Smooth muscle cell (in vitro differentiated cells): ENCODE measurements at regions not wholly inside any gene's neighbourhood (a gene's known extent, or its start where the extent isn't known, plus 50 kb on each side); places are given as distances from the start of the nearest gene placed in this dataset.

ENCODE experiments used
- DNase-seq: peaks from one replicate; lab custom pipeline; 2025; ENCODE audit not compliant: unreplicated experiment; lab: John Stamatoyannopoulos, UW
- H2AFZ ChIP-seq: fragments of 200-600 bp; sonication (generic); 2 replicates; pipeline ENCODE4 v1.6.0; 2016; ENCODE audit warnings: antibody characterized with exemption, low read depth, mild to moderate bottlenecking
- H3F3A ChIP-seq: fragments of 200-600 bp; sonication (generic); 2 replicates; pipeline ENCODE4 v1.6.0; 2017; ENCODE audit warnings: antibody characterized with exemption, low read depth
- H3K27ac ChIP-seq: fragments of 200-600 bp; sonication (generic); 2 replicates; pipeline ENCODE4 v1.5.1; 2016; ENCODE audit warnings: low read depth, mild to moderate bottlenecking
- H3K27me3 ChIP-seq: fragments of 200-600 bp; sonication (generic); 2 replicates; pipeline ENCODE4 v1.6.1; 2016; ENCODE audit warnings: low read depth, mild to moderate bottlenecking
- H3K36me3 ChIP-seq: fragments of 200-600 bp; sonication (generic); 2 replicates; pipeline ENCODE4 v1.5.1; 2016; ENCODE audit warnings: low read depth
- H3K4me1 ChIP-seq: fragments of 200-600 bp; sonication (generic); 2 replicates; pipeline ENCODE4 v1.5.1; 2016; ENCODE audit warnings: low read depth
- H3K4me2 ChIP-seq: fragments of 200-600 bp; sonication (generic); 2 replicates; pipeline ENCODE4 v1.6.0; 2016; ENCODE audit warnings: mild to moderate bottlenecking
- H3K4me3 ChIP-seq: fragments of 200-600 bp; sonication (generic); 2 replicates; pipeline ENCODE4 v1.5.1; 2016; ENCODE audit warnings: mild to moderate bottlenecking
- H3K79me2 ChIP-seq: fragments of 200-600 bp; sonication (generic); 2 replicates; pipeline ENCODE4 v1.6.0; 2016; ENCODE audit warnings: low read depth, mild to moderate bottlenecking
- H3K9ac ChIP-seq: fragments of 200-600 bp; sonication (generic); 2 replicates; pipeline ENCODE4 v1.6.0; 2016; ENCODE audit warnings: low read depth
- H3K9me3 ChIP-seq: fragments of 200-600 bp; sonication (generic); replicated peaks from 2 replicates; pipeline ENCODE4 v1.5.1; 2016; ENCODE audit warnings: low read depth
- H4K20me1 ChIP-seq: fragments of 200-600 bp; sonication (generic); 2 replicates; pipeline ENCODE4 v1.6.0; 2016; ENCODE audit warnings: low read depth
- CTCF ChIP-seq: fragments of 200-600 bp; sonication (generic); IDR thresholded peaks from 2 replicates; pipeline ENCODE4 v1.5.1; 2017; ENCODE audit warnings: borderline replicate concordance, mild to moderate bottlenecking, antibody characterized with exemption; ENCODE audit not compliant: insufficient read depth, poor library complexity, severe bottlenecking
- WGBS: methylation state at CpG from one replicate; pipeline ENCODE4 v1.1.7; 2016; ENCODE audit warnings: low lambda C conversion rate; 5-methylcytosine and 5-hydroxymethylcytosine counted together

GRCh38 chrX:67094061-67094460 lies 449.8 kb upstream of the AR start:
- Histone ChIP-seq H3K27ac (no peak overlapping the region), H3K27me3 (no peaks in the 10 kb centered on the region), H3K9me3 (no peaks in the 10 kb centered on the region), H3K79me2 (no peaks in the 10 kb centered on the region), H2AFZ (no peak overlapping the region), H3K36me3 (no peaks in the 10 kb centered on the region), H3K4me1 (no peaks in the 10 kb centered on the region), H4K20me1 (no peaks in the 10 kb centered on the region), H3K9ac (no peak overlapping the region), H3K4me3 (no peak overlapping the region), H3K4me2 (no peak overlapping the region), H3F3A (no peaks in the 10 kb centered on the region)
- 84% methylated on average over 2 of the region's 2 CpGs for WGBS
- no peak for TF ChIP-seq CTCF
- DNase-seq, result no peak

- no peaks in the 10 kb centered on the region for H3F3A ChIP-seq
- no peaks in the 10 kb centered on the region for H3K27me3 ChIP-seq
- H3K4me2 ChIP-seq, result no peak overlapping the region
- no peak for TF ChIP-seq CTCF
- WGBS, result 77% methylated on average over 1 of the region's 1 CpG
- no peak overlapping the region for H3K27ac ChIP-seq
- no peak overlapping the region for H3K4me3 ChIP-seq
- H3K36me3 ChIP-seq, result no peaks in the 10 kb centered on the region
- H4K20me1 ChIP-seq, result no peaks in the 10 kb centered on the region
- no peaks in the 10 kb centered on the region for H3K9me3 ChIP-seq
- H3K4me1 ChIP-seq, result no peaks in the 10 kb centered on the region
- no peak for DNase-seq
- H2AFZ ChIP-seq, result no peak overlapping the region
- H3K9ac ChIP-seq, result no peak overlapping the region
- H3K79me2 ChIP-seq, result no peaks in the 10 kb centered on the region
Observed at GRCh38 chrX:67050760-67051159, 411.9 kb upstream of the EDA2R start.

- Histone ChIP-seq H3K36me3 (no peaks in the 10 kb centered on the region), H2AFZ (no peak overlapping the region), H3K27ac (no peak overlapping the region), H3K4me1 (no peaks in the 10 kb centered on the region), H3K27me3 (no peaks in the 10 kb centered on the region), H3K9me3 (no peaks in the 10 kb centered on the region), H3K4me2 (no peak overlapping the region), H3F3A (no peaks in the 10 kb centered on the region), H3K9ac (no peak overlapping the region), H4K20me1 (no peaks in the 10 kb centered on the region), H3K79me2 (no peaks in the 10 kb centered on the region), H3K4me3 (no peak overlapping the region)
- TF ChIP-seq CTCF, result no peak
- DNase-seq, result no peak
- WGBS, result 41% methylated on average over 2 of the region's 2 CpGs
Observed at GRCh38 chrX:67044866-67045265, 406.0 kb upstream of the EDA2R start.

- H3F3A ChIP-seq, result no peaks in the 10 kb centered on the region
- no peak overlapping the region for H2AFZ ChIP-seq
- H3K9me3 ChIP-seq, result no peaks in the 10 kb centered on the region
- no peaks in the 10 kb centered on the region for H3K27me3 ChIP-seq
- TF ChIP-seq CTCF, result no peak
- H3K79me2 ChIP-seq, result no peaks in the 10 kb centered on the region
- no peak overlapping the region for H3K4me2 ChIP-seq
- H3K27ac ChIP-seq, result no peak overlapping the region
- DNase-seq, result no peak
- H3K9ac ChIP-seq, result no peak overlapping the region
- H4K20me1 ChIP-seq, result no peaks in the 10 kb centered on the region
- H3K36me3 ChIP-seq, result no peaks in the 10 kb centered on the region
- WGBS, result 62% methylated on average over 4 of the region's 4 CpGs
- no peak overlapping the region for H3K4me3 ChIP-seq
- no peaks in the 10 kb centered on the region for H3K4me1 ChIP-seq
Observed at GRCh38 chrX:67044029-67044653, 405.3 kb upstream of the EDA2R start.
